Germinal center (tissue), 1 donor: ENCODE measurements at regions not wholly inside any gene's neighbourhood (a gene's known extent, or its start where the extent isn't known, plus 50 kb on each side); places are given as distances from the start of the nearest gene placed in this dataset.

ENCODE experiments used
- DNase-seq: peaks from one replicate; pipeline ENCODE4 v3.0.0; 2012; ENCODE audit warnings: mixed read lengths, low spot score

GRCh38 chr9:86764221-86764624 is 183.1 kb downstream of the GAS1 start:
- no peak for DNase-seq

DNA sequence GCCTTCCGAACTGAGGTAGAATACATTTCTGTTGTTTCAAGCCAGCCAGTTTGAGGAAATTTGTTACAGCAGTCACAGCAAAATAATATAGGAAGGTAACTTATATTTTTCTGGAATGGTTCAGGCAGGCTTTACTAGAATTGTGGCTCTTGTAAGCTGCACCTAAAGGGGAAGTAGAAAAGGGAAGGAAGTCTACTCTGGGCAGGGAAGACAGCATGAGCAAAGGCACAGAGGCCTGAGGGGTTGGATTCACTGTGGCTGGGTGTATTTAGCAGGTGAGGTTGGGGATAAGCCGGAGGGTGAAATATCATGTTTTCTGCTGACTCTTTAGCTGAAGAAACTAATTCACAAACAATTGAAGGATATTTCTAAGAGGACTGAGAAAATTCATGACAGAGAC is 183.5 kb downstream of the GAS1 start:
- no peak for DNase-seq

DNA sequence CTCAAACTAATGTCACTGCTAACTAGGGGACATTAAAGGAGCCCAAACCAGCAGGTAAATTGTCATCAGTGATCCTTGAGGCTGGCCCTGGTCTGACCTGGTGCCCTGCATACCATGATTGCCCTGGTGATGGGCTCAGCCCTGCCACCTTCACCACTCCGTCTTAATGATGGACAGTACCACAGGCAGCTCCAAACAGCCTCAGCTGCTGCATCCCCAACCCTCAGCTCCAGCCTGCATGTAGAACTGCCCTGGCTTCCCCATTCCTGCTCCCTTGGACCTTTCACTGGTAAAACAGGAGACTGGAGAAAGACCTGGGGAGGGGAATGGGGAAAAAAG is 190.0 kb downstream of the GAS1 start:
- no peak for DNase-seq

GRCh38 chr9:86756576-86757381 is 190.5 kb downstream of the GAS1 start:
- DNase-seq, result no peak

GRCh38 chr9:86755561-86755941 is 191.8 kb downstream of the GAS1 start:
- no peak for DNase-seq

DNA sequence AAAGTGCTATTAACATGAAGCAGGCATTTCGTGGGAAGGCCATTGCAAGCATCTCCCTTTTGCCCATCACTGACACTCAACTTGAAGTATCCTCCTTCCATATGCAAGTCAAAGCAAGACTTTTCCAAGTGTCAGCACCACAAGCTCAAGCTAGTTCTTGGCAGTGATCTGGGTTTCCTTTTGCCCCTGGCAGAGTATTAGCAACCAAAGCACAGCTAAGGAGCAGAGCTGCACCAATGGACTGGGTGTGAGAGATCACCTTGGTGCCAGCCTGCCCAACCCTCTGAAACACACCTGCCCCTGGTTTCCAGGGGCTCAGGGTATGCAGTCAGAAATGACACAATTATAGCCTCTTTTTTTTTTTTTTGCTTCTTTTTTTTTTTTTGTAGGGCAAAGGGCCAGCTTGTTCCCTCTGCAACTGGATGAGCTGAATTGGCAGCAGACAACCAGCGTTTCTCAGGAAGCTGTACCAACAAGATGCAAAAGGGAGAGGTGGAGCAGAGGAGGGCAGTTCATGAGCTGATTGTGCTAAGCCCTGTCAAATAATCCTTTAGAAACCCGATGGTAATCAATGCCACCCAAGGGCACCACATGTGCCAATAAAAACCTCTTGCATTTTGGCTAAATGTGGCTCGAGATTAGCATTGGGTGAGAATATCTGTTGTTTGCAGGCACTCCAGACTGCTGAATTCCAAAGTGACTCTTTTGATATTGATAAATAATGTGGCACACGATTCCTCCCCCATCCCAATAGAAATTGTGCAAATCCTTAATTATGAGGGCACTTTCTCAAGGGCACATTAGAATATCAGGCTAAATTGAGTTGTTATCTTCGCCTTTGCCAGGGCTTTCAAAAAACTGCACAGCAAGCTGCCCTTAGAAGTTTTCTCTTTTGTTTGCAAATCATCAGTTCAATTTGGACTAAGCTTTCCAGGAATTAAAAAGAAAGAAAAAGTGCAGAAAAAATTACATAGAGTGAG is 192.4 kb downstream of the GAS1 start:
- no peak for DNase-seq

- DNase-seq, result no peak
Observed at GRCh38 chr9:86753836-86754235, 193.5 kb downstream of the GAS1 start.

GRCh38 chr9:86752733-86753132 is 194.6 kb downstream of the GAS1 start:
- DNase-seq, result no peak

DNA sequence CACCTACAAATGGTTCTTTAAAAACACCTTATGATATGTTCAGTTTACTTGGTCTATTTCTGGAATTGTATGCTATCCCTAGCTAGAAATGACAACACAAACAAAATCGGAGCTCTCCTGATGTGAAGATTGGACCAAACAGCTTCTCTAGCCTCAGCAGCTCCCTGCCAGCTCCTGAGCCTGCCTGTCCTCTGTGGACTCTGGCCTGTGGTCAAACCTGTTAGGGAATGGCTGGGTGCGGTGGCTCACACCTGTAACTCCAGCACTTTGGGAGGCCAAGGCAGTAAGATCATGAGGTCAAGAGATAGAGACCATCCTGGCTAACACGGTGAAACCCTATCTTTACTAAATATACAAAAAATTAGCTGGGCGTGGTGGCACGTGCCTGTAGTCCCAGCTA is 195.3 kb downstream of the GAS1 start:
- no peak for DNase-seq

- no peak for DNase-seq
Observed at GRCh38 chr9:86751207-86751606, 196.1 kb downstream of the GAS1 start.

GRCh38 chr9:86749894-86750255 is 197.4 kb downstream of the GAS1 start:
- DNase-seq, result no peak

DNA sequence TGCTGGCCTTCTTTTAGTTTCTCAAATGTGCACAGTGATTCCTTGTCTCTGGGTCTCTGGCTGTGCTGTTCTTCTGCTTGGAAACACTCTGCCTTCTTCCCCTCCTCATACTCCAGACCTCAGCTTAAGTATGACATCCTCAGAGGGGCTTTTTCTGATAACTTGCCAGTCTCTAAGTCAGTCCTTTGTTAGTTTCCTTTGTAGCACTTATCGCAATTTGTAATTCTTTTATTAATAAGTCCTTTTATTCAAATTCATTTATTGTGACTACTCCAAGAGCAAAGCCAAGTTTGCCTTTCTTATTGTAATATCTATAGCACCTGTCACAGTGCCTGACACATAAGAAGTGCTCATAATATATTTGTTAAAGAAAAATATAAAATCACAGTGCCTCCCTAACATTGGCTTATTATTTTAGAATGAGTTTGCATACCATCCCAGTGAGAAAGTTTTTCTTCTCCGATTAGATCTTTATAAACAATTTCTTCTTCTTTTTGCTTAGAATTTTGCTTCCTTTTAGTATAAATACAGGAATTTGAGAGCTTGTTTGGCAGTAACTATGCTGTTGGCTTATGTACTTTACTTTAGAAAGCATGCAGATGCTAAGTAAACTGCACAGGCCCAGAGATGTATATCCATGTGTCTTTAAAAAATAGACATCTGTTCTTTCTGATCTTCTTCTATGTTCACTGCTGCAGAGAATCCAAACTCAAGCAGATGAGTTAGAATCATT is 198.0 kb downstream of the GAS1 start:
- no peak for DNase-seq

- DNase-seq, result no peak
Observed at GRCh38 chr9:86747711-86748110, 199.6 kb downstream of the GAS1 start.

DNA sequence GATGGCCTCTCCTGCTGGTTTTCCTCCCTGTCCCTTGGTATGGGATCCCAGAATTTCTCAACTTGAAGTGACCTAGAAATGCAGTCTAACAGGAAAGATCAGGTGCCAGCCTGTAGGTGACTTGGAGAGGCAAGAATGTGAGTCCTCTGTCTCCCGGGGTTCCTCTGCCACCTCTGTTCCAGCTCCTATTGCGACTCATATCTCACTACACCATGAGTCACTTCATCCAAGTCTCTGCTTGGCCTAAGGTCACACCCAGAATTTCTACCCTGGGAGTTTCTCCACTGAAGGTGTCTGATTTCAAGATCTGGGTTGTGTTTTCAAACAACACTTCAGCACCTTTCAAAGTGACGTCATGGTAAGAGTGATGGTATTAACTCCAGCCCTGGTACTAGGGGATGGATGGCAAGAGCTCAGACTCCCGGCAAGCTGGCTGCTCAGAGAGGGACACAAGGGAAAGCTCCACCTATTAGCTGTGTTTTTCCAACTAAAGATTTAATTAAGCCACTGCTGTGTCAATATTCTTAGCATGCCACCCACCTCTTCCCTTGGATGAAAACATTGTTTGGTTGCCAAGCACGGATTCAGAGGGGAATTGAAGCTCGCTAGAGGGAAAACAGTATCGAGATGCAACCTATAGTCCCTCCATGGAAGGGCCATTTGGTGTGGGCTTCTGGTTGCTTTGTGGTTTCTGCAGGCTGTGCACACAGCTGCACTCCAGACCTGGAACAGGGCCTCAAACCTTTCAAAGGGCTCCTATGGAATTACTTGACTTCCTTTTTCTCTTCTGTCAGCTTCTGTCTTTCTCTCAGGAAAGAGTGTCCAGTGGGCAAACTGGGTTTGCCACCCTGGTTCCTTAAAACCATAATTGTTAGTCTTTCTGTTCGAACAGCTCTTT is 205.7 kb downstream of the GAS1 start:
- no peak for DNase-seq

DNA sequence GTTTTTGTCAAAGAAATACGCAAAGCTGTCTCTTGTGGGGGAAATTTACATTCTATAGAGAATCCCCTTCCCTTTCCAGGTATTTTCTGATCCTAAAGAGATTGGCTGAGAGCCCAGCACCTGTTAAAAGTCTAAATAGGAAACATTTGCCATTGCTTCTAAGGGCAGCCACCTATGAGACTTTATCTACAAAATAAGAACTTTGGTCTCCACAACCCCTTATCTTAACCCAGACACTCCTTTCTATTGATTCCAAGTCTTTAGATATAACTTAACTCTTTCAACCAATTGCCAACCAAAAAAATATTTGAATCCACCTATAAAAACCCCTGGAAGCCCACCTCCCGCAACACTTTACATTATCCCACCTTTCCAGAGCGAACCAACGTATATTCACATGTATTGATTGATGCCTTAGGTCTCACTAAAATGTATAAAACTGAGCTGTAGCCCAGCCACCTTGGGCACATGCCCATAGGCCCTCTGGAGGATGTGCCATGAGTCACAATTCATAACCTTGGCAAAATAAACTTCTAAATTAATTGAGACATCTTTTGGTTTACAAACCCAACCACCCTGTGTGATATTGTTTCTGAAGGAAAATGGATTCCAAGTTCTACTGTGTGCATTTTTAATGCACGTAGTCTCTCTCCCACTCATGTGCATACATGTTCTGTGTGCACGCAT is 211.4 kb downstream of the GAS1 start:
- DNase-seq, result no peak

DNA sequence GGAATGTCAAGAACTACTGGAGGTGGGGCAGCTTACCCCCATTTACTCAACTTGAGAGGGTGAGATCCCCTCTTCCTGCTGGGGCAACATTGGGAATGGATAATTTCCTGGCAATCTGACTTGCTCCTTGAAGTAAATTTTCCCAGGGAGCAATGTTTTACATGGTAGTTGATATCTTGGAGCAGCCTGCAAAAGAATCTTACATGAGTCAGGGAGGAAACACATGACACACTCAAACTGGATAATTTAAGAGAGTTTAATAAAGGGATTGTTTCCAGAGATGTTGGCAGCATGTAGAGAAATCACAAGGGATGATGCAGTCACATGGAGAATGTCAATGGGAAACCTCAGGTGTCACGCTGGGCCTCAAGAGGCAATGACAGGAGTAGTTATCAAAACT is 212.5 kb downstream of the GAS1 start:
- no peak for DNase-seq

DNA sequence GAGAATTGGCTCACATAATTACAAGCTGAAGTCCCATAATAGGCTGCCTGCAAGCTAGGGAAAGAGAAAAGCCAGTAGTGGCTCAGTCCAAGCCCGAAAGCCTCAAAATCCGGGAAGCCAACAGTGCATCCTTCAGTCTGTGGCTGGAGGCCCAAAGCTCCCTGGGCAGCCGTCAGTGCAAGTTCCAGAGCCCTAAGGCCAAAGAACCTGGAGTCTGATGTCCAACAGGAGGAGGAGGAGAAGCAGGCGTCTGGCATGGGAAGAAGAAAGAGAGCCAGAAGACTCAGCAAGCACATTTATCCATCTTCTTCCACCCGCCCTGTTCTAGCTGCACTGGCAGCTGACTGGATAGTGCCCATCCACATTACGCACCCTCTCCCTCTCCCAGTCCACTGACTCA is 213.4 kb downstream of the GAS1 start:
- no peak for DNase-seq

GRCh38 chr9:86732514-86733171 is 214.7 kb downstream of the GAS1 start:
- DNase-seq, result no peak

- DNase-seq, result no peak
Observed at GRCh38 chr9:86731511-86732063, 215.7 kb downstream of the GAS1 start.
